GM12878 (cell line): ENCODE measurements at regions not wholly inside any gene's neighbourhood (a gene's known extent, or its start where the extent isn't known, plus 50 kb on each side); places are given as distances from the start of the nearest gene placed in this dataset.

Experiments used
- ATAC-seq: fragments of 200-7000 bp; cut with Tn5 transposase; 3 replicates; pipeline ENCODE4 v1.9.1; 2020; ENCODE audit warnings: mild to moderate bottlenecking, moderate library complexity
- BruUV-seq: library from RNA; stranded (reverse); fragments of 400-500 nt; replicated peaks from 2 replicates; lab custom pipeline; 2021; lab: Mats Ljungman, UMichigan
- CTCF ChIA-PET: fragments of 300-600 bp; sonication (Branson Sonifier 250); formaldehyde crosslinking; extraction: SDS; loops from one replicate; lab custom pipeline; 2021; ENCODE audit warnings: inconsistent platforms; lab: Yijun Ruan, JAX
- POLR2A ChIA-PET: fragments of 350-600 bp; formaldehyde crosslinking; extraction: SDS; loops from one replicate; lab custom pipeline; 2021; ENCODE audit warnings: inconsistent platforms; lab: Charles Lee
- RAD21 ChIA-PET: fragments of 300-600 bp; sonication (Branson Sonifier 250); formaldehyde crosslinking; loops from one replicate; lab custom pipeline; 2023; ENCODE audit warnings: antibody characterized with exemption; ENCODE audit not compliant: unreplicated experiment; lab: Charles Lee
- SMC1A ChIA-PET: fragments of 300-600 bp; sonication (Branson Sonifier 250); formaldehyde crosslinking; loops from one replicate; lab custom pipeline; 2023; ENCODE audit not compliant: unreplicated experiment, uncharacterized antibody; lab: Charles Lee
- DNase-seq: peaks from one replicate; pipeline ENCODE4 v3.0.0-alpha.2; 2011; ENCODE audit warnings: low read depth, low spot score
- FAIRE-seq: peaks from 3 replicates; lab custom pipeline; 2011; peaks lifted over from hg19 to GRCh38; lab: Jason Lieb, UNC
- H2AFZ ChIP-seq: 2 replicates; pipeline ENCODE4 v1.6.0; 2011; ENCODE audit warnings: low read depth, low read length, control low read depth; ENCODE audit not compliant: control insufficient read depth
- H3K27ac ChIP-seq: 2 replicates; pipeline ENCODE4 v1.5.1; 2011; ENCODE audit warnings: control low read depth; ENCODE audit not compliant: control insufficient read depth, insufficient read depth
- H3K27me3 ChIP-seq, 2 experiments: replicated peaks in 1 of 2; 2 replicates each; pipeline versions ENCODE4 v1.6.0 to v1.6.1; 2011; ENCODE audit warnings: low read length in 1 of 2; ENCODE audit not compliant: control insufficient read depth in 2 of 2, insufficient read depth in 2 of 2
- H3K36me3 ChIP-seq, 2 experiments: 2 replicates each; pipeline ENCODE4 v1.5.1; 2011; ENCODE audit warnings: low read length in 1 of 2; ENCODE audit not compliant: control insufficient read depth in 2 of 2, insufficient read depth in 2 of 2
- H3K4me1 ChIP-seq: 2 replicates; pipeline ENCODE4 v1.6.1; 2011; ENCODE audit warnings: mild to moderate bottlenecking, low read length, moderate library complexity, mixed read lengths; ENCODE audit not compliant: control insufficient read depth, insufficient read depth
- H3K4me2 ChIP-seq: 2 replicates; pipeline ENCODE4 v1.6.0; 2011; ENCODE audit warnings: control low read depth; ENCODE audit not compliant: control insufficient read depth, insufficient read depth
- H3K4me3 ChIP-seq: fragments of 200-600 bp; sonication (generic); 2 replicates; pipeline ENCODE4 v1.5.1; 2016
- H3K79me2 ChIP-seq: 2 replicates; pipeline ENCODE4 v1.6.0; 2011; ENCODE audit warnings: low read length; ENCODE audit not compliant: control insufficient read depth, insufficient read depth
- H3K9ac ChIP-seq: 2 replicates; pipeline ENCODE4 v1.8.0; 2011; ENCODE audit warnings: low read length, control low read depth, mixed read lengths; ENCODE audit not compliant: control insufficient read depth, insufficient read depth
- H3K9me3 ChIP-seq: replicated peaks from 3 replicates; pipeline ENCODE4 v1.5.1; 2011; ENCODE audit warnings: mild to moderate bottlenecking, low read length; ENCODE audit not compliant: control insufficient read depth, insufficient read depth
- H4K20me1 ChIP-seq: 2 replicates; pipeline ENCODE4 v1.6.0; 2011; ENCODE audit not compliant: control insufficient read depth, insufficient read depth
- ATF7 ChIP-seq: fragments of 450-650 bp; IDR thresholded peaks from 2 replicates; pipeline ENCODE4 v1.6.1; 2016; ENCODE audit warnings: low read depth, mild to moderate bottlenecking
- BMI1 ChIP-seq: fragments of 450-650 bp; IDR thresholded peaks from 2 replicates; pipeline ENCODE4 v1.6.1; 2016; ENCODE audit warnings: mild to moderate bottlenecking, moderate library complexity, borderline replicate concordance
- CBFB ChIP-seq: IDR thresholded peaks from 2 replicates; pipeline ENCODE4 v1.6.1; 2016; ENCODE audit warnings: antibody characterized with exemption, low read depth
- FOXK2 ChIP-seq: fragments of 450-650 bp; IDR thresholded peaks from 2 replicates; pipeline ENCODE4 v1.6.1; 2017; ENCODE audit warnings: mild to moderate bottlenecking, moderate library complexity
- MEF2B ChIP-seq: fragments of 450-650 bp; IDR thresholded peaks from 2 replicates; pipeline ENCODE4 v1.6.1; 2018; ENCODE audit warnings: mild to moderate bottlenecking, moderate library complexity; ENCODE audit not compliant: partially characterized antibody, poor library complexity, severe bottlenecking
- NR2F1 ChIP-seq: fragments of 450-650 bp; conservative IDR thresholded peaks from 2 replicates; pipeline ENCODE4 v1.6.1; 2017; ENCODE audit warnings: mild to moderate bottlenecking
- NRF1 ChIP-seq: conservative IDR thresholded peaks from 2 replicates; pipeline ENCODE4 v1.6.1; 2011; ENCODE audit warnings: mild to moderate bottlenecking, low read depth, low read length, improper control_type of control experiment
- PAX5 ChIP-seq: IDR thresholded peaks from 2 replicates; pipeline ENCODE4 v1.6.1; 2011; ENCODE audit warnings: low read depth, low read length, borderline replicate concordance
- POU2F2 ChIP-seq: IDR thresholded peaks from 3 replicates; pipeline ENCODE4 v1.6.1; 2011; ENCODE audit warnings: low read depth, mild to moderate bottlenecking, low read length, borderline replicate concordance
- RB1 ChIP-seq: fragments of 450-650 bp; formaldehyde crosslinking; IDR thresholded peaks from 2 replicates; pipeline ENCODE4 v1.6.1; 2017; ENCODE audit warnings: mild to moderate bottlenecking, borderline replicate concordance
- RCOR1 ChIP-seq: conservative IDR thresholded peaks from 2 replicates; pipeline ENCODE4 v1.6.1; 2012; ENCODE audit warnings: low read depth, low read length, improper control_type of control experiment
- SIN3A ChIP-seq: IDR thresholded peaks from 2 replicates; pipeline ENCODE4 v1.6.1; 2012; ENCODE audit warnings: low read depth, low read length, improper control_type of control experiment
- SPI1 ChIP-seq: IDR thresholded peaks from 2 replicates; pipeline ENCODE4 v1.6.1; 2011; ENCODE audit warnings: low read depth, mild to moderate bottlenecking, low read length, moderate library complexity, borderline replicate concordance; ENCODE audit not compliant: insufficient read depth
- WGBS: methylation state at CpG from one replicate; pipeline ENCODE4 v1.1.6; 2016; ENCODE audit warnings: low lambda C conversion rate; ENCODE audit not compliant: insufficient replicate concordance, insufficient coverage; ENCODE audit errors: missing lambda C conversion rate; 5-methylcytosine and 5-hydroxymethylcytosine counted together
- in situ Hi-C: fragments of 300-500 bp; cut with MboI; formaldehyde crosslinking; loops from 9 replicates; pipeline ENCODE4 v1.14.3; 2018; ENCODE audit warnings: mixed read lengths
- intact Hi-C: fragments of 100-400 bp; cut with micrococcal nuclease; formaldehyde crosslinking; loops from one replicate; pipeline ENCODE4 v1.14.2; 2022; ENCODE audit not compliant: unreplicated experiment
- TF ChIP-seq, protein P1 (sequence below): IDR thresholded peaks from 2 replicates; pipeline ENCODE4 v1.6.1; 2011; ENCODE audit warnings: low read depth, low read length, improper control_type of control experiment, borderline replicate concordance

DNA sequence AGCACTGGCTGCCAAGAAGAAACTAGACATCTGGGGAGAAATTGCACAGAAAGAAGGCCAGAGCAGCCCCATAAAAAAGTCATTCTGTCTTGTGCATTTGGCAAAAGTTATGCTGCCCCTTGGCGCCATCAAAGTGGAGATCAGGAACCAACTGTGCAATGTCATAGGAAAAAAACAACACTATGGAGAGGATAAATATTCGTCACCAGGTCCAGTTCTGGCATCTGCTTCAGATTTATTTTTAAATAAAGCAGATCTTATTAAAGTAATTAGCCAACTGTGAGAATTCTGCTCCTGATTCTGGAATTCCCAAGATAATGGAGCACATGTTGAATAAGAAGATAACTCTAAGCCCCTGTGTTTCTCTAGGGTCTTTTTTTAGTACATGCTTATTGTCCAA lies 500.0 kb upstream of the IL12A start:
- intact Hi-C loops = loop anchor here (1.0 kb wide), 1 partner anchor 40 kb away; no protein-coding TSS in a partner anchor
- in situ Hi-C loops = no loop called here
- Histone ChIP-seq H3K9ac (no peak overlapping the region), H3K36me3 (no peaks in the 10 kb centered on the region), H3K79me2 (no peaks in the 10 kb centered on the region), H3K27me3 (no peaks in the 10 kb centered on the region), H4K20me1 (no peaks in the 10 kb centered on the region), H3K9me3 (no peaks in the 10 kb centered on the region), H2AFZ (no peak overlapping the region), H3K4me1 (no peaks in the 10 kb centered on the region), H3K4me3 (no peak overlapping the region), H3K27ac (no peak overlapping the region), H3K4me2 (no peak overlapping the region)
- DNase-seq = no peak
- FAIRE-seq = no peak
- CTCF ChIA-PET = no interaction called here
- no peak for ATAC-seq
- SMC1A ChIA-PET = interaction anchor here (0.5 kb wide), 1 partner anchor 22 kb away, joined by 3 read pairs; no protein-coding TSS in a partner anchor
- RAD21 ChIA-PET = no interaction called here
- 36% methylated on average over 2 of the region's 2 CpGs for WGBS
- POLR2A ChIA-PET = no interaction called here
- no TSS peak for BruUV-seq
- TF ChIP-seq NR2F1 (no peak), PAX5 (no peak), BMI1 (no peak), SPI1 (no peak), SIN3A (no peak), POU2F2 (no peak), ATF7 (no peak), RB1 (no peak), CBFB (no peak), NRF1 (no peak), FOXK2 (no peak), MEF2B (no peak), RCOR1 (no peak)
- TF ChIP-seq, protein P1, sequence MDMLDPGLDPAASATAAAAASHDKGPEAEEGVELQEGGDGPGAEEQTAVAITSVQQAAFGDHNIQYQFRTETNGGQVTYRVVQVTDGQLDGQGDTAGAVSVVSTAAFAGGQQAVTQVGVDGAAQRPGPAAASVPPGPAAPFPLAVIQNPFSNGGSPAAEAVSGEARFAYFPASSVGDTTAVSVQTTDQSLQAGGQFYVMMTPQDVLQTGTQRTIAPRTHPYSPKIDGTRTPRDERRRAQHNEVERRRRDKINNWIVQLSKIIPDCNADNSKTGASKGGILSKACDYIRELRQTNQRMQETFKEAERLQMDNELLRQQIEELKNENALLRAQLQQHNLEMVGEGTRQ = no peak
